Endodermal cell (in vitro differentiated cells): ENCODE measurements at regions not wholly inside any gene's neighbourhood (a gene's known extent, or its start where the extent isn't known, plus 50 kb on each side); places are given as distances from the start of the nearest gene placed in this dataset.

Experiments
- DNase-seq: peaks from one replicate; pipeline ENCODE4 v3.0.0-alpha.2; 2017
- H3K27ac ChIP-seq: 2 replicates; pipeline ENCODE4 v1.5.1; 2013; ENCODE audit warnings: mild to moderate bottlenecking, low read depth, low read length, moderate library complexity
- H3K27me3 ChIP-seq: 2 replicates; pipeline ENCODE4 v1.6.1; 2013; ENCODE audit warnings: mild to moderate bottlenecking, low read length, moderate library complexity; ENCODE audit not compliant: insufficient read depth, control insufficient read depth, poor library complexity, severe bottlenecking
- H3K36me3 ChIP-seq: 2 replicates; pipeline ENCODE4 v1.7.0; 2013; ENCODE audit warnings: mild to moderate bottlenecking, low read length, moderate library complexity; ENCODE audit not compliant: control insufficient read depth, insufficient read depth
- H3K4me1 ChIP-seq: one replicate; pipeline ENCODE4 v1.7.0; 2013; ENCODE audit warnings: low read length; ENCODE audit not compliant: control insufficient read depth, insufficient read depth
- H3K4me3 ChIP-seq: 2 replicates; pipeline ENCODE4 v1.5.1; 2013; ENCODE audit warnings: mild to moderate bottlenecking, low read length, moderate library complexity
- H3K9ac ChIP-seq: 2 replicates; pipeline ENCODE4 v1.6.1; 2013; ENCODE audit warnings: mild to moderate bottlenecking, low read length, moderate library complexity; ENCODE audit not compliant: poor library complexity, severe bottlenecking; ENCODE audit errors: extremely low read depth
- H3K9me3 ChIP-seq: 2 replicates; pipeline ENCODE4 v1.6.1; 2013; ENCODE audit warnings: mild to moderate bottlenecking, low read length, moderate library complexity; ENCODE audit not compliant: control insufficient read depth
- H3K27ac Mint-ChIP-seq: 2 replicates; pipeline ENCODE4 v1.8.0; 2020; ENCODE audit warnings: mixed read lengths
- H3K27me3 Mint-ChIP-seq: 2 replicates; pipeline ENCODE4 v1.8.0; 2021; ENCODE audit warnings: mild to moderate bottlenecking, mixed read lengths; ENCODE audit not compliant: insufficient read depth
- H3K36me3 Mint-ChIP-seq: 2 replicates; pipeline ENCODE4 v1.8.0; 2020; ENCODE audit warnings: low read depth, mixed read lengths
- H3K4me1 Mint-ChIP-seq: 2 replicates; pipeline ENCODE4 v1.8.0; 2020; ENCODE audit warnings: mixed read lengths
- H3K4me3 Mint-ChIP-seq: 2 replicates; pipeline ENCODE4 v1.8.0; 2020; ENCODE audit warnings: mild to moderate bottlenecking, moderate library complexity, mixed read lengths
- H3K9me3 Mint-ChIP-seq: 2 replicates; pipeline ENCODE4 v1.8.0; 2020; ENCODE audit warnings: mild to moderate bottlenecking, mixed read lengths
- CTCF ChIP-seq: fragments of 200-600 bp; sonication (generic); conservative IDR thresholded peaks from 2 replicates; pipeline ENCODE4 v1.5.0; 2021; ENCODE audit warnings: antibody characterized with exemption, mild to moderate bottlenecking
- WGBS, 2 experiments: methylation state at CpG; one replicate each; pipeline versions ENCODE4 v1.1.5 to v1.1.7; 2013; ENCODE audit warnings: missing lambda C conversion rate in 2 of 2, mixed read lengths in 1 of 2; ENCODE audit not compliant: insufficient coverage in 1 of 2, insufficient read length in 1 of 2; 5-methylcytosine and 5-hydroxymethylcytosine counted together

- no CpG with 5 or more reads among the region's 1 CpG for WGBS, 2 experiments
- DNase-seq, result no peak
- no peak overlapping the region for H3K27ac Mint-ChIP-seq
- peak; percentile 47 for TF ChIP-seq CTCF
- H3K4me3 Mint-ChIP-seq, result no peak overlapping the region
- Histone ChIP-seq H3K27ac (no peak overlapping the region), H3K4me1 (no peaks in the 10 kb centered on the region), H3K36me3 (no peaks in the 10 kb centered on the region), H3K9ac (no peak overlapping the region), H3K27me3 (no peaks in the 10 kb centered on the region), H3K4me3 (no peak overlapping the region), H3K9me3 (no peaks in the 10 kb centered on the region)
- H3K9me3 Mint-ChIP-seq, result peaks cover 41% of the 10 kb centered on the region
- H3K4me1 Mint-ChIP-seq, result no peaks in the 10 kb centered on the region
- no peaks in the 10 kb centered on the region for H3K27me3 Mint-ChIP-seq
- H3K36me3 Mint-ChIP-seq, result no peaks in the 10 kb centered on the region
These were observed 142.9 kb downstream of the ASB9 start for GRCh38 chrX:15127010-15127409.

GRCh38 chrX:15116900-15117299, 153.0 kb downstream of the ASB9 start:
- Histone ChIP-seq H3K9ac (no peak overlapping the region), H3K4me1 (no peaks in the 10 kb centered on the region), H3K27me3 (no peaks in the 10 kb centered on the region), H3K4me3 (no peak overlapping the region), H3K36me3 (no peaks in the 10 kb centered on the region), H3K9me3 (no peaks in the 10 kb centered on the region), H3K27ac (no peak overlapping the region)
- peaks cover 42% of the 10 kb centered on the region for H3K9me3 Mint-ChIP-seq
- no peak overlapping the region for H3K27ac Mint-ChIP-seq
- WGBS, 2 experiments, result 80 to 87% methylated on average over 1 to 2 of the region's 2 CpGs
- no peaks in the 10 kb centered on the region for H3K27me3 Mint-ChIP-seq
- no peaks in the 10 kb centered on the region for H3K4me1 Mint-ChIP-seq
- no peaks in the 10 kb centered on the region for H3K36me3 Mint-ChIP-seq
- no peak for TF ChIP-seq CTCF
- no peak for DNase-seq
- H3K4me3 Mint-ChIP-seq, result no peak overlapping the region

- Histone ChIP-seq H3K9me3 (no peaks in the 10 kb centered on the region), H3K4me1 (no peaks in the 10 kb centered on the region), H3K27me3 (no peaks in the 10 kb centered on the region), H3K27ac (peak overlapping the region; percentile 32), H3K4me3 (no peak overlapping the region), H3K9ac (no peak overlapping the region), H3K36me3 (no peaks in the 10 kb centered on the region)
- peak; percentile 35 for DNase-seq
- no peak for TF ChIP-seq CTCF
- no peaks in the 10 kb centered on the region for H3K36me3 Mint-ChIP-seq
- no peaks in the 10 kb centered on the region for H3K4me1 Mint-ChIP-seq
- no peak overlapping the region for H3K4me3 Mint-ChIP-seq
- no peak overlapping the region for H3K27ac Mint-ChIP-seq
- peaks cover 38% of the 10 kb centered on the region for H3K9me3 Mint-ChIP-seq
- no peaks in the 10 kb centered on the region for H3K27me3 Mint-ChIP-seq
- 32 to 49% methylated on average over 5 to 8 of the region's 8 CpGs for WGBS, 2 experiments
These were observed 154.9 kb downstream of the ASB9 start for GRCh38 chrX:15114743-15115566.
